WTC11 (cell line): ENCODE measurements at regions not wholly inside any gene's neighbourhood (a gene's known extent, or its start where the extent isn't known, plus 50 kb on each side); places are given as distances from the start of the nearest gene placed in this dataset.

ENCODE experiments used
- ATAC-seq: fragments of 200-7000 bp; cut with Tn5 transposase; 2 replicates; pipeline ENCODE4 v1.10.0; 2021; ENCODE audit warnings: mild to moderate bottlenecking, moderate library complexity
- CTCF ChIA-PET: fragments of 300-600 bp; sonication (Branson Sonifier 250); formaldehyde crosslinking; loops from one replicate; lab custom pipeline; 2021; ENCODE audit warnings: antibody characterized with exemption; lab: Charles Lee
- POLR2A ChIA-PET: fragments of 350-600 bp; sonication (Branson Sonifier 250); formaldehyde crosslinking; loops from one replicate; lab custom pipeline; 2021; ENCODE audit warnings: antibody characterized with exemption; lab: Charles Lee
- DNase-seq: peaks from one replicate; pipeline ENCODE4 v3.0.0; 2021; ENCODE audit warnings: low spot score
- H3K27ac Mint-ChIP-seq: 2 replicates; pipeline ENCODE4 v1.8.0; 2021; ENCODE audit warnings: mixed read lengths
- H3K27me3 Mint-ChIP-seq: 2 replicates; pipeline ENCODE4 v1.8.0; 2021; ENCODE audit warnings: low read depth, mild to moderate bottlenecking, moderate library complexity, mixed read lengths
- H3K36me3 Mint-ChIP-seq: 2 replicates; pipeline ENCODE4 v1.8.0; 2021; ENCODE audit warnings: mixed read lengths
- H3K4me1 Mint-ChIP-seq: 2 replicates; pipeline ENCODE4 v1.8.0; 2022; ENCODE audit warnings: mixed read lengths
- H3K4me3 Mint-ChIP-seq: 2 replicates; pipeline ENCODE4 v1.8.0; 2021; ENCODE audit warnings: mild to moderate bottlenecking, moderate library complexity, mixed read lengths
- H3K9me3 Mint-ChIP-seq: 2 replicates; pipeline ENCODE4 v1.8.0; 2021; ENCODE audit warnings: mixed read lengths
- ERG ChIP-seq: fragments of 250-450 bp; sonication (Bioruptor Pico); IDR thresholded peaks from 2 replicates; pipeline ENCODE4 v1.8.0; 2021; ENCODE audit warnings: mild to moderate bottlenecking
- ESRRA ChIP-seq: sonication (generic); formaldehyde crosslinking; IDR thresholded peaks from 2 replicates; pipeline ENCODE4 v1.8.1; 2022; ENCODE audit warnings: mild to moderate bottlenecking, missing genetic modification reagents, borderline replicate concordance
- FOXK1 ChIP-seq: sonication (generic); formaldehyde crosslinking; IDR thresholded peaks from 2 replicates; pipeline ENCODE4 v1.8.0; 2022; ENCODE audit warnings: mild to moderate bottlenecking, moderate library complexity, missing genetic modification reagents
- FOXP1 ChIP-seq: sonication (generic); formaldehyde crosslinking; IDR thresholded peaks from 2 replicates; pipeline ENCODE4 v1.8.0; 2022; ENCODE audit warnings: missing genetic modification reagents, mild to moderate bottlenecking, moderate library complexity, borderline replicate concordance
- HMGA2 ChIP-seq: fragments of 250-450 bp; sonication (Bioruptor Pico); IDR thresholded peaks from 2 replicates; pipeline ENCODE4 v1.4.0; 2021; ENCODE audit warnings: mild to moderate bottlenecking, moderate library complexity
- HMGXB4 ChIP-seq: sonication (generic); formaldehyde crosslinking; IDR thresholded peaks from 2 replicates; pipeline ENCODE4 v1.8.1; 2023; ENCODE audit warnings: mild to moderate bottlenecking, moderate library complexity, missing genetic modification reagents
- NFATC4 ChIP-seq: fragments of 250-450 bp; sonication (Bioruptor Pico); IDR thresholded peaks from 2 replicates; pipeline ENCODE4 v1.9.0; 2021; ENCODE audit warnings: mild to moderate bottlenecking
- ZMAT4 ChIP-seq: fragments of 250-450 bp; sonication (Bioruptor Pico); IDR thresholded peaks from 2 replicates; pipeline ENCODE4 v1.9.0; 2021; ENCODE audit warnings: mild to moderate bottlenecking
- ZNF121 ChIP-seq: sonication (generic); formaldehyde crosslinking; IDR thresholded peaks from 2 replicates; pipeline ENCODE4 v1.8.0; 2023; ENCODE audit warnings: missing genetic modification reagents
- ZNF281 ChIP-seq: sonication (generic); formaldehyde crosslinking; IDR thresholded peaks from 2 replicates; pipeline ENCODE4 v1.8.0; 2023; ENCODE audit warnings: mild to moderate bottlenecking, missing genetic modification reagents
- ZNF671 ChIP-seq: fragments of 250-450 bp; sonication (Bioruptor Pico); IDR thresholded peaks from 2 replicates; pipeline ENCODE4 v1.8.0; 2021; ENCODE audit warnings: mild to moderate bottlenecking
- TF ChIP-seq, protein P1 (sequence below): sonication (generic); formaldehyde crosslinking; IDR thresholded peaks from 2 replicates; pipeline ENCODE4 v1.8.0; 2022; ENCODE audit warnings: mild to moderate bottlenecking, missing genetic modification reagents
- TF ChIP-seq, protein P2 (sequence below): sonication (generic); formaldehyde crosslinking; IDR thresholded peaks from 2 replicates; pipeline ENCODE4 v1.8.0; 2022; ENCODE audit warnings: missing genetic modification reagents
- TF ChIP-seq, protein P3 (sequence below): sonication (generic); formaldehyde crosslinking; IDR thresholded peaks from 2 replicates; pipeline ENCODE4 v1.8.1; 2023; ENCODE audit warnings: mild to moderate bottlenecking, missing genetic modification reagents, moderate library complexity

DNA sequence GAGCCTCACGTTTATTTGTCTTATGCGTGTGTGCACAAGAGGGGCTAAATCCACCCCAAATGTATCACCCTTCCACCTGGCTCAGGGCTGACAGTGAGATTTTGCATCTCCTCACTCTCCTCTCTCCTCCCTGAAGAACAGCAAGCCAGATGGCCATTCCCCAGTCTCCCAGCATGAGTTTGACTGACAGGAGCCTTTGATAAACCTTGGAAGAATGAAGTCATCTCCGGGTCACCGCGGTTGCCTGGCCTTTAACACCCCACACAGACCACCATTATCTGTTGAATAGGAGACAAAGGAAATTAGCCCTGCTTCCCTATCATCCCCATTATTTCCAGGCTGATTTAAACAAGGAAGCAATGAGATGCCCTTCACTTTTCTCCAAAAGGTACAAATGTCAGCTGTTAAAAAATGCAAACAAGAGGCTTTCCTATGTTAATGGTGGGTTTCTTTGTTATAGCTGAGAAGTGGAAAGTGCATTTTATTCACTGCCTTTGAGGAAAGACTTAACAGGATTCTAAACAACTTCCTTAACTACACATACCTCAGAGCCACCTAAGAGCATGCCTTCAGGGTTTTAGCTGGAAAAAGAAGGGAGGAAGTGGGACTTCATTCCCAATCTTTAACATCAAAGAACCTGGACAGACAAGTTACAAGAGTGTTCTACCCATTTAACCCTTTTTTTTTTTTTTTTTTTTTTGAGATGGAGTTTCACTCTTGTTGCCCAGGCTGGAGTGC is 524.8 kb upstream of the ID4 start (continued):
- TF ChIP-seq ZNF281 (no peak), FOXK1 (peak; percentile 26; the same call in 1 of the 2 replicates), FOXP1 (CRISPR knock-in tag) (no peak), ESRRA (no peak), HMGA2 (peak; percentile 33; the same call in 1 of the 2 replicates)
- TF ChIP-seq, protein P1, sequence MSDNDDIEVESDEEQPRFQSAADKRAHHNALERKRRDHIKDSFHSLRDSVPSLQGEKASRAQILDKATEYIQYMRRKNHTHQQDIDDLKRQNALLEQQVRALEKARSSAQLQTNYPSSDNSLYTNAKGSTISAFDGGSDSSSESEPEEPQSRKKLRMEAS: no peak
- TF ChIP-seq, protein P2, sequence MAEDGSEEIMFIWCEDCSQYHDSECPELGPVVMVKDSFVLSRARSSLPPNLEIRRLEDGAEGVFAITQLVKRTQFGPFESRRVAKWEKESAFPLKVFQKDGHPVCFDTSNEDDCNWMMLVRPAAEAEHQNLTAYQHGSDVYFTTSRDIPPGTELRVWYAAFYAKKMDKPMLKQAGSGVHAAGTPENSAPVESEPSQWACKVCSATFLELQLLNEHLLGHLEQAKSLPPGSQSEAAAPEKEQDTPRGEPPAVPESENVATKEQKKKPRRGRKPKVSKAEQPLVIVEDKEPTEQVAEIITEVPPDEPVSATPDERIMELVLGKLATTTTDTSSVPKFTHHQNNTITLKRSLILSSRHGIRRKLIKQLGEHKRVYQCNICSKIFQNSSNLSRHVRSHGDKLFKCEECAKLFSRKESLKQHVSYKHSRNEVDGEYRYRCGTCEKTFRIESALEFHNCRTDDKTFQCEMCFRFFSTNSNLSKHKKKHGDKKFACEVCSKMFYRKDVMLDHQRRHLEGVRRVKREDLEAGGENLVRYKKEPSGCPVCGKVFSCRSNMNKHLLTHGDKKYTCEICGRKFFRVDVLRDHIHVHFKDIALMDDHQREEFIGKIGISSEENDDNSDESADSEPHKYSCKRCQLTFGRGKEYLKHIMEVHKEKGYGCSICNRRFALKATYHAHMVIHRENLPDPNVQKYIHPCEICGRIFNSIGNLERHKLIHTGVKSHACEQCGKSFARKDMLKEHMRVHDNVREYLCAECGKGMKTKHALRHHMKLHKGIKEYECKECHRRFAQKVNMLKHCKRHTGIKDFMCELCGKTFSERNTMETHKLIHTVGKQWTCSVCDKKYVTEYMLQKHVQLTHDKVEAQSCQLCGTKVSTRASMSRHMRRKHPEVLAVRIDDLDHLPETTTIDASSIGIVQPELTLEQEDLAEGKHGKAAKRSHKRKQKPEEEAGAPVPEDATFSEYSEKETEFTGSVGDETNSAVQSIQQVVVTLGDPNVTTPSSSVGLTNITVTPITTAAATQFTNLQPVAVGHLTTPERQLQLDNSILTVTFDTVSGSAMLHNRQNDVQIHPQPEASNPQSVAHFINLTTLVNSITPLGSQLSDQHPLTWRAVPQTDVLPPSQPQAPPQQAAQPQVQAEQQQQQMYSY (CRISPR knock-in tag): no peak

DNA sequence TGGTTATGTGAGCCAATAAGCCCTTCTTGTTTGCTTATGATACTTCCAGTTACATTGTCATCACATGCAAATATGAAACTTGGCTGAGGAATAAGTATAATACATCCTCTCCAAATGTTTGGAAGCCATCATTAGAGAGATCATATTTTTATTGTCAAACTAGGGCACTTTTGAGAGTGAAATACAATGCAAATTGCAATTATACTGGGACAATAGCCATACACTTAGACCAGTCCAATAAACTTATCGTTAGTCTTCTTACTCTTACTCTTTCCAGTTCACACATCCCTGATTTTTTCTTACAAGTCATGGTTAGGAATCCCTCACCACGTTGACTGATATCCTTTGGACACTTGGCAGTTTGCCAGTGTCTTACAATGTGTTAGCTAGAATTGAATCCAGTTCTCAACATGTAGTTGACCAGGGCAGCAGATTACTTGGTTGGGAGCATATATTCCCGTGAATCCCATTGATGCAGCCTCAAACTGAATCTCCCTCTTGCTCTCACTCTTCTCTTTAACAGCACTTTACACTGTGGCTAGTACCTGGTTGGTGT is 519.7 kb upstream of the ID4 start:
- ATAC-seq: no peak
- DNase-seq: no peak
- Mint-ChIP-seq H3K27me3 (peaks cover 41% of the 10 kb centered on the region), H3K4me3 (no peak overlapping the region), H3K27ac (no peak overlapping the region), H3K4me1 (peaks cover 23% of the 10 kb centered on the region), H3K36me3 (no peaks in the 10 kb centered on the region), H3K9me3 (peaks cover 9% of the 10 kb centered on the region; the same call in 1 of the 2 replicates)
- ChIA-PET CTCF (no interaction called here), POLR2A (no interaction called here)
- TF ChIP-seq ZNF671 (CRISPR knock-in tag) (no peak), ERG (CRISPR knock-in tag) (no peak), NFATC4 (CRISPR knock-in tag) (no peak), ZMAT4 (no peak), ZNF121 (no peak), HMGXB4 (CRISPR knock-in tag) (no peak)
- TF ChIP-seq, protein P3, sequence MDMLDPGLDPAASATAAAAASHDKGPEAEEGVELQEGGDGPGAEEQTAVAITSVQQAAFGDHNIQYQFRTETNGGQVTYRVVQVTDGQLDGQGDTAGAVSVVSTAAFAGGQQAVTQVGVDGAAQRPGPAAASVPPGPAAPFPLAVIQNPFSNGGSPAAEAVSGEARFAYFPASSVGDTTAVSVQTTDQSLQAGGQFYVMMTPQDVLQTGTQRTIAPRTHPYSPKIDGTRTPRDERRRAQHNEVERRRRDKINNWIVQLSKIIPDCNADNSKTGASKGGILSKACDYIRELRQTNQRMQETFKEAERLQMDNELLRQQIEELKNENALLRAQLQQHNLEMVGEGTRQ (CRISPR knock-in tag): no peak
